T-cell (primary cell): ENCODE measurements at regions not wholly inside any gene's neighbourhood (a gene's known extent, or its start where the extent isn't known, plus 50 kb on each side); places are given as distances from the start of the nearest gene placed in this dataset.

ENCODE experiments used
- ATAC-seq, 4 experiments: fragments of 200-7000 bp in 3 of 4; fragments of 150-1000 bp in 1 of 4; cut with Tn5 transposase; replicated peaks in 1 of 4; 1 replicate in 3 of 4; 2 replicates in 1 of 4; pipeline ENCODE4 v1.10.0; 2021; ENCODE audit warnings: moderate library complexity in 3 of 4, mild to moderate bottlenecking in 2 of 4, moderate number of reproducible peaks in 1 of 4
- CTCF ChIA-PET, 2 donors: fragments of 300-600 bp; sonication (Branson Sonifier 250); formaldehyde crosslinking; loops; one replicate each; lab custom pipeline; 2022; ENCODE audit warnings: antibody characterized with exemption in 2 of 2; lab: Charles Lee
- POLR2A ChIA-PET, 2 donors: fragments of 300-600 bp; sonication (Branson Sonifier 250); formaldehyde crosslinking; loops; one replicate each; lab custom pipeline; 2022; ENCODE audit warnings: antibody characterized with exemption in 2 of 2; lab: Charles Lee
- DNase-seq, 35 experiments: peaks; one replicate each; pipeline versions ENCODE4 v3.0.0 to v3.0.0-alpha.2; 2013 to 2023
- H3K27ac ChIP-seq: one replicate; pipeline ENCODE4 v1.5.1; 2013; ENCODE audit warnings: low read length
- H3K27me3 ChIP-seq, 2 experiments: replicated peaks in 1 of 2; 1 replicate in 1 of 2; 2 replicates in 1 of 2; pipeline versions ENCODE4 v1.6.1 to v1.7.0; 2013; ENCODE audit warnings: low read length in 1 of 2, mixed read lengths in 1 of 2; ENCODE audit not compliant: control insufficient read depth in 2 of 2, insufficient read depth in 2 of 2; ENCODE audit errors: extremely low read depth in 1 of 2
- H3K36me3 ChIP-seq, 2 donors: 1 replicate in 1 of 2; 2 replicates in 1 of 2; pipeline versions ENCODE4 v1.6.1 to v1.7.0; 2013; ENCODE audit warnings: low read length in 1 of 2; ENCODE audit not compliant: control insufficient read depth in 2 of 2, insufficient read depth in 1 of 2; ENCODE audit errors: extremely low read depth in 1 of 2
- H3K4me1 ChIP-seq, 2 experiments: 1 replicate in 1 of 2; 2 replicates in 1 of 2; pipeline versions ENCODE4 v1.6.1 to v1.7.0; 2013; ENCODE audit warnings: low read length in 2 of 2, mixed read lengths in 1 of 2; ENCODE audit not compliant: insufficient read depth in 2 of 2, control insufficient read depth in 1 of 2; ENCODE audit errors: extremely low read depth in 1 of 2
- H3K4me3 ChIP-seq, 2 donors: 1 replicate in 1 of 2; 2 replicates in 1 of 2; pipeline versions ENCODE4 v1.5.1 to v1.7.0; 2013; ENCODE audit warnings: mild to moderate bottlenecking in 2 of 2, low read length in 1 of 2, moderate library complexity in 1 of 2; ENCODE audit not compliant: control insufficient read depth in 1 of 2; ENCODE audit errors: extremely low read depth in 1 of 2
- H3K9me3 ChIP-seq: 2 replicates; pipeline ENCODE4 v1.7.0; 2013
- H3K27ac Mint-ChIP-seq, 2 donors: one replicate each; pipeline ENCODE4 v1.8.0; 2020 to 2021; ENCODE audit warnings: mild to moderate bottlenecking in 2 of 2, mixed read lengths in 2 of 2
- H3K27me3 Mint-ChIP-seq, 2 donors: one replicate each; pipeline ENCODE4 v1.8.0; 2021 to 2022; ENCODE audit warnings: mixed read lengths in 2 of 2
- H3K36me3 Mint-ChIP-seq: one replicate; pipeline ENCODE4 v1.8.0; 2021; ENCODE audit warnings: mixed read lengths
- H3K4me1 Mint-ChIP-seq, 3 donors: one replicate each; pipeline ENCODE4 v1.8.0; 2020 to 2022; ENCODE audit warnings: mixed read lengths in 3 of 3, mild to moderate bottlenecking in 1 of 3
- H3K4me3 Mint-ChIP-seq, 3 donors: one replicate each; pipeline ENCODE4 v1.8.0; 2020 to 2022; ENCODE audit warnings: mild to moderate bottlenecking in 3 of 3, mixed read lengths in 3 of 3, moderate library complexity in 3 of 3
- H3K9me3 Mint-ChIP-seq, 3 donors: one replicate each; pipeline ENCODE4 v1.8.0; 2020 to 2022; ENCODE audit warnings: mixed read lengths in 3 of 3
- WGBS: methylation state at CpG from one replicate; pipeline ENCODE4 v1.1.5; 2013; ENCODE audit warnings: missing lambda C conversion rate; ENCODE audit not compliant: insufficient coverage; 5-methylcytosine and 5-hydroxymethylcytosine counted together

DNA sequence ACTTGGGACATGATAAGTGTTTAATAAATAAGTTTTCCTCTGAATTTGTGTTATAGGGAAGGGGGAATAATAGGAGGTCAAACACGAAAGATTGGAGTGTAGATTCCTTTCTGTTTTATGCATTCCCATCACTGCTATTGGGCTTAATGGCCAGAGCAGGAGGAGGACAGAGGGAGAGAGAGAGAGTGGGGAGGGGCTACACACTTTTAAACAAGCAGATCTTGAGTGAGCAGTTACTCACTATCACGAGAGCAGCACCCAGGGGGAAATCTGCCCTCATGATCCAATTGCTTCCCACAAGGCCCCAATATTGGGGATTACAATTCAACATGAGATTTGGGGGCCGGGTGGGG, 505.0 kb downstream of the GRIN2A start:
- no peak for DNase-seq
- no peak for ATAC-seq
- Mint-ChIP-seq H3K9me3 (peaks cover 0 to 7% (median 0%) of the 10 kb centered on the region in 3 donors), H3K27ac (no peak overlapping the region), H3K36me3 (no peaks in the 10 kb centered on the region), H3K4me1 (no peaks in the 10 kb centered on the region), H3K4me3 (no peak overlapping the region), H3K27me3 (peaks cover 0 to 11% of the 10 kb centered on the region in 2 donors)
- WGBS, result no CpG with 5 or more reads among the region's 3 CpGs
- ChIA-PET POLR2A (no interaction called here), CTCF (no interaction called here)
- Histone ChIP-seq H3K36me3 (no peaks in the 10 kb centered on the region), H3K9me3 (no peaks in the 10 kb centered on the region), H3K4me3 (no peak overlapping the region), H3K27ac (no peak overlapping the region), H3K27me3 (no peaks in the 10 kb centered on the region), H3K4me1 (no peaks in the 10 kb centered on the region)

- POLR2A ChIA-PET, result no interaction called here
- no peaks in the 10 kb centered on the region for H3K4me1 Mint-ChIP-seq
- no peak for DNase-seq
Observed at GRCh38 chr16:9679213-9679767, 502.9 kb downstream of the GRIN2A start.

GRCh38 chr16:9680019-9680655, 502.1 kb downstream of the GRIN2A start:
- H3K27ac ChIP-seq, result no peak overlapping the region
- H3K9me3 ChIP-seq, result no peaks in the 10 kb centered on the region
- DNase-seq (no peak), ATAC-seq (no peak)
- Mint-ChIP-seq H3K4me3 (no peak overlapping the region), H3K27ac (no peak overlapping the region), H3K4me1 (no peaks in the 10 kb centered on the region), H3K36me3 (no peaks in the 10 kb centered on the region), H3K27me3 (peaks cover 0 to 9% of the 10 kb centered on the region in 2 donors), H3K9me3 (peaks cover 8 to 15% (median 14%) of the 10 kb centered on the region in 3 donors)
- H3K36me3 ChIP-seq, result no peaks in the 10 kb centered on the region
- no peaks in the 10 kb centered on the region for H3K27me3 ChIP-seq
- WGBS, result 100% methylated on average over 1 of the region's 7 CpGs
- no peaks in the 10 kb centered on the region for H3K4me1 ChIP-seq
- no peak overlapping the region for H3K4me3 ChIP-seq
- CTCF ChIA-PET, result no interaction called here
- POLR2A ChIA-PET, result no interaction called here

More at GRCh38 chr16:9679213-9679767, 502.9 kb downstream of the GRIN2A start:
- Histone ChIP-seq H3K27ac (no peak overlapping the region), H3K36me3 (no peaks in the 10 kb centered on the region), H3K4me1 (no peaks in the 10 kb centered on the region), H3K4me3 (no peak overlapping the region), H3K27me3 (no peaks in the 10 kb centered on the region), H3K9me3 (no peaks in the 10 kb centered on the region)
- Mint-ChIP-seq H3K4me3 (no peak overlapping the region), H3K27ac (no peak overlapping the region), H3K27me3 (peaks cover 0 to 11% of the 10 kb centered on the region in 2 donors), H3K36me3 (no peaks in the 10 kb centered on the region), H3K9me3 (peaks cover 8 to 15% (median 14%) of the 10 kb centered on the region in 3 donors)
- WGBS, result 18% methylated on average over 3 of the region's 11 CpGs
- CTCF ChIA-PET, result no interaction called here
- no peak for ATAC-seq

DNA sequence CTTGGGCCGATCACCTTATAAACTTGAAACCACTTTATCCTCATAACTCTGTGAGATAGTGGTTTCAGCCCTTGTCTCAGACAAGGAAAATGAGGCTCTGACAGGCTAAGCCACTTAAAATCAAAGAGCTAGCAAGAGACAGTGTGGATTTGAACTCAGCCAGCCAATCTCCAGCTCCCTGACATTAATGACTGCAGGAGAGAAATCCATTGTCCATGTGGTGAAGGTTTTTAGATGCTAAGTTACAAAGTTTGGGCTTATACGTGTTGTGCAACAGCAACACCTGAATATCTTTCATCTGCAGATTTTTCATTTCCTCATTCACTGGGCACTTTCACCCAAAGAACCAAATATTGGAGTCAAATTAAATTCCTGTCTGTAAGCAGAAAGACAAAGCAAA, 501.3 kb downstream of the GRIN2A start:
- no peaks in the 10 kb centered on the region for H3K4me1 ChIP-seq
- POLR2A ChIA-PET, result no interaction called here
- peaks cover 8 to 14% (median 12%) of the 10 kb centered on the region in 3 donors for H3K9me3 Mint-ChIP-seq
- no peak for ATAC-seq
- WGBS, result 60% methylated on average over 1 of the region's 2 CpGs
- H3K4me1 Mint-ChIP-seq, result no peaks in the 10 kb centered on the region
- no peak for DNase-seq
- no peak overlapping the region for H3K4me3 Mint-ChIP-seq
- CTCF ChIA-PET, result no interaction called here
- H3K9me3 ChIP-seq, result no peaks in the 10 kb centered on the region
- no peaks in the 10 kb centered on the region for H3K27me3 ChIP-seq
- H3K27me3 Mint-ChIP-seq, result peaks cover 0 to 4% of the 10 kb centered on the region in 2 donors
- no peaks in the 10 kb centered on the region for H3K36me3 Mint-ChIP-seq
- no peak overlapping the region for H3K27ac Mint-ChIP-seq
- no peak overlapping the region for H3K4me3 ChIP-seq
- H3K27ac ChIP-seq, result no peak overlapping the region
- H3K36me3 ChIP-seq, result no peaks in the 10 kb centered on the region

DNA sequence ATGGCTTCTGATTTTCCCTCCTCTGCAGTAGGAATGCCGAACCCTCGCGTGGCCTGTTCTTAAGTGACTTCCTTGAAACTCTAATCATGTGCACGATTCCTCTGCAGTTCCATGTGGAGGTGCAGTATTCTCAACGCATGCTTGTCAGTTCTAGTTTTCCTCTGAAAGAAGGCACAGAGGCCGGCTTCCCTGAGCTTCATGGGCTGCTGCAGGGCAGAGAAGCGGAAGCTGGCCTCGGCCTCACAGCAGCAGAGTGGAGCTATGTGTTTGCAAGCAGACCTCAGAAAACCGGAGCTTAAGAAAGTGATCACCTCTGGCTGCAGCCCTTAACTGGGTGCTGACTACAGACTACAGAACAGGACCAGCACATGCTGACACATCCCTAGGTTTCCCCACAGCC, 500.7 kb downstream of the GRIN2A start:
- no peaks in the 10 kb centered on the region for H3K36me3 ChIP-seq
- H3K4me3 ChIP-seq, result no peak overlapping the region
- Mint-ChIP-seq H3K9me3 (peaks cover 8 to 14% (median 12%) of the 10 kb centered on the region in 3 donors), H3K4me3 (no peak overlapping the region), H3K36me3 (no peaks in the 10 kb centered on the region), H3K4me1 (no peaks in the 10 kb centered on the region), H3K27me3 (no peaks in the 10 kb centered on the region), H3K27ac (no peak overlapping the region)
- no peak overlapping the region for H3K27ac ChIP-seq
- H3K4me1 ChIP-seq, result no peaks in the 10 kb centered on the region
- ATAC-seq, result no peak
- ChIA-PET CTCF (no interaction called here), POLR2A (no interaction called here)
- H3K9me3 ChIP-seq, result no peaks in the 10 kb centered on the region
- no peak for DNase-seq
- 67% methylated on average over 9 of the region's 9 CpGs for WGBS
- no peaks in the 10 kb centered on the region for H3K27me3 ChIP-seq

GRCh38 chr16:9682320-9682719, 499.9 kb downstream of the GRIN2A start:
- ChIA-PET POLR2A (no interaction called here), CTCF (no interaction called here)
- H3K9me3 ChIP-seq, result no peaks in the 10 kb centered on the region
- no peak for ATAC-seq
- no peak overlapping the region for H3K27ac ChIP-seq
- no peaks in the 10 kb centered on the region for H3K36me3 Mint-ChIP-seq
- H3K4me1 Mint-ChIP-seq, result no peaks in the 10 kb centered on the region
- no peak for DNase-seq
- H3K4me3 ChIP-seq, result no peak overlapping the region
- no peaks in the 10 kb centered on the region for H3K36me3 ChIP-seq
- no peak overlapping the region for H3K27ac Mint-ChIP-seq
- H3K27me3 Mint-ChIP-seq, result no peaks in the 10 kb centered on the region
- WGBS, result no CpG with 5 or more reads among the region's 2 CpGs
- peaks cover 8 to 16% (median 14%) of the 10 kb centered on the region in 3 donors for H3K9me3 Mint-ChIP-seq
- no peak overlapping the region for H3K4me3 Mint-ChIP-seq
- H3K27me3 ChIP-seq, result no peaks in the 10 kb centered on the region
- H3K4me1 ChIP-seq, result no peaks in the 10 kb centered on the region
